C4-2B (cell line): ENCODE measurements at regions not wholly inside any gene's neighbourhood (a gene's known extent, or its start where the extent isn't known, plus 50 kb on each side); places are given as distances from the start of the nearest gene placed in this dataset.
"Not testable (repeated sequence)": the region's sequence is repeated elsewhere in the genome, so short reads cannot be mapped to it uniquely, and the experiment has no call there.

Experiments
- H3K27ac ChIP-seq: fragments of 450-650 bp; 2 replicates; pipeline ENCODE4 v1.5.1; 2017
- CTCF ChIP-seq: fragments of 450-650 bp; conservative IDR thresholded peaks from 2 replicates; pipeline ENCODE4 v1.5.1; 2017; ENCODE audit warnings: mild to moderate bottlenecking
- ZFX ChIP-seq: fragments of 450-650 bp; IDR thresholded peaks from 2 replicates; pipeline ENCODE4 v1.6.1; 2017

- no peak overlapping the region for H3K27ac ChIP-seq
- TF ChIP-seq ZFX: no peak
- TF ChIP-seq CTCF: no peak
Measured at GRCh38 chr2:125310657-125311364, 1285.7 kb downstream of the CNTNAP5 start.

GRCh38 chr2:125312342-125312741, 1287.3 kb downstream of the CNTNAP5 start:
- TF ChIP-seq CTCF (no peak), ZFX (no peak)
- no peak overlapping the region for H3K27ac ChIP-seq

GRCh38 chr2:125313806-125314205, 1288.7 kb downstream of the CNTNAP5 start:
- TF ChIP-seq CTCF (0 out of 2 replicates have a peak, but pooled peaks have one; percentile 9), ZFX (no peak)
- H3K27ac ChIP-seq: no peak overlapping the region

- no peak overlapping the region for H3K27ac ChIP-seq
- TF ChIP-seq ZFX (no peak), CTCF (no peak)
Measured at GRCh38 chr2:125318740-125319139, 1293.7 kb downstream of the CNTNAP5 start.

- TF ChIP-seq ZFX: no peak
- TF ChIP-seq CTCF: no peak
- no peak overlapping the region for H3K27ac ChIP-seq
Measured at GRCh38 chr2:125324273-125324672, 1299.2 kb downstream of the CNTNAP5 start.

GRCh38 chr2:125330133-125330532, 1305.0 kb downstream of the CNTNAP5 start:
- TF ChIP-seq ZFX: no peak
- TF ChIP-seq CTCF: no peak
- no peak overlapping the region for H3K27ac ChIP-seq

GRCh38 chr2:125341353-125341752, 1314.6 kb upstream of the GYPC start:
- H3K27ac ChIP-seq: no peak overlapping the region
- TF ChIP-seq CTCF (no peak), ZFX (no peak)

- H3K27ac ChIP-seq: not testable (repeated sequence)
Measured at GRCh38 chr2:125353542-125353941, 1302.4 kb upstream of the GYPC start.
